IPS-18a (cell line): ENCODE measurements at regions not wholly inside any gene's neighbourhood (a gene's known extent, or its start where the extent isn't known, plus 50 kb on each side); places are given as distances from the start of the nearest gene placed in this dataset.
A peak's percentile ranks its signal among the peaks of the same experiment; 100 is the strongest.

Experiments used
- H3K27ac ChIP-seq: one replicate; pipeline ENCODE4 v1.5.1; 2013; ENCODE audit warnings: low read length
- H3K27me3 ChIP-seq: one replicate; pipeline ENCODE4 v1.6.1; 2013; ENCODE audit warnings: mild to moderate bottlenecking, low read length; ENCODE audit not compliant: control insufficient read depth, insufficient read depth
- H3K36me3 ChIP-seq: one replicate; pipeline ENCODE4 v1.6.1; 2013; ENCODE audit warnings: low read depth, low read length; ENCODE audit not compliant: control insufficient read depth
- H3K4me1 ChIP-seq: one replicate; pipeline ENCODE4 v1.6.1; 2013; ENCODE audit warnings: low read depth, low read length; ENCODE audit not compliant: control insufficient read depth
- H3K4me3 ChIP-seq: one replicate; pipeline ENCODE4 v1.5.1; 2013; ENCODE audit warnings: low read length
- H3K9ac ChIP-seq: one replicate; pipeline ENCODE4 v1.6.1; 2013; ENCODE audit warnings: mild to moderate bottlenecking, low read length, moderate library complexity
- H3K9me3 ChIP-seq: one replicate; pipeline ENCODE4 v1.6.1; 2013; ENCODE audit warnings: low read depth, low read length; ENCODE audit not compliant: control insufficient read depth

GRCh38 chrX:17206584-17206983, 168.4 kb upstream of the NHS start:
- no peaks in the 10 kb centered on the region for H3K27me3 ChIP-seq
- peaks cover 5% of the 10 kb centered on the region for H3K9me3 ChIP-seq
- H3K9ac ChIP-seq = peak overlapping the region; percentile 19
- no peaks in the 10 kb centered on the region for H3K36me3 ChIP-seq
- H3K27ac ChIP-seq = peak overlapping the region; percentile 62
- peak overlapping the region; percentile 18 for H3K4me3 ChIP-seq
- H3K4me1 ChIP-seq = peaks cover 37% of the 10 kb centered on the region

- Histone ChIP-seq H3K27me3 (no peaks in the 10 kb centered on the region), H3K9me3 (peaks cover 4% of the 10 kb centered on the region), H3K27ac (no peak overlapping the region), H3K4me1 (no peaks in the 10 kb centered on the region), H3K36me3 (no peaks in the 10 kb centered on the region), H3K4me3 (no peak overlapping the region), H3K9ac (no peak overlapping the region)
Observed at GRCh38 chrX:17214962-17215361, 160.0 kb upstream of the NHS start.

- peak overlapping the region; percentile 23 for H3K9ac ChIP-seq
- H3K36me3 ChIP-seq = no peaks in the 10 kb centered on the region
- peaks cover 25% of the 10 kb centered on the region for H3K4me1 ChIP-seq
- no peaks in the 10 kb centered on the region for H3K27me3 ChIP-seq
- H3K4me3 ChIP-seq = peak overlapping the region; percentile 30
- H3K9me3 ChIP-seq = peaks cover 13% of the 10 kb centered on the region
- peak overlapping the region; percentile 84 for H3K27ac ChIP-seq
Observed at GRCh38 chrX:17226736-17227135, 148.3 kb upstream of the NHS start.

- H3K27ac ChIP-seq = no peak overlapping the region
- H3K9me3 ChIP-seq = no peaks in the 10 kb centered on the region
- no peak overlapping the region for H3K4me3 ChIP-seq
- no peaks in the 10 kb centered on the region for H3K27me3 ChIP-seq
- no peaks in the 10 kb centered on the region for H3K4me1 ChIP-seq
- no peaks in the 10 kb centered on the region for H3K36me3 ChIP-seq
- no peak overlapping the region for H3K9ac ChIP-seq
Observed at GRCh38 chrX:17237146-17237545, 137.9 kb upstream of the NHS start.

GRCh38 chrX:17242470-17242869, 132.5 kb upstream of the NHS start:
- no peaks in the 10 kb centered on the region for H3K36me3 ChIP-seq
- no peak overlapping the region for H3K27ac ChIP-seq
- H3K4me3 ChIP-seq = no peak overlapping the region
- H3K27me3 ChIP-seq = no peaks in the 10 kb centered on the region
- no peak overlapping the region for H3K9ac ChIP-seq
- no peaks in the 10 kb centered on the region for H3K9me3 ChIP-seq
- H3K4me1 ChIP-seq = no peaks in the 10 kb centered on the region

GRCh38 chrX:17247144-17247543, 127.9 kb upstream of the NHS start:
- H3K27me3 ChIP-seq = no peaks in the 10 kb centered on the region
- no peaks in the 10 kb centered on the region for H3K4me1 ChIP-seq
- H3K36me3 ChIP-seq = no peaks in the 10 kb centered on the region
- no peak overlapping the region for H3K4me3 ChIP-seq
- H3K9me3 ChIP-seq = no peaks in the 10 kb centered on the region
- no peak overlapping the region for H3K27ac ChIP-seq
- no peak overlapping the region for H3K9ac ChIP-seq

- H3K27ac ChIP-seq = no peak overlapping the region
- peaks cover 3% of the 10 kb centered on the region for H3K9me3 ChIP-seq
- no peaks in the 10 kb centered on the region for H3K36me3 ChIP-seq
- no peak overlapping the region for H3K4me3 ChIP-seq
- H3K4me1 ChIP-seq = no peaks in the 10 kb centered on the region
- no peak overlapping the region for H3K9ac ChIP-seq
- H3K27me3 ChIP-seq = no peaks in the 10 kb centered on the region
Observed at GRCh38 chrX:17262123-17262522, 112.9 kb upstream of the NHS start.

- H3K36me3 ChIP-seq = no peaks in the 10 kb centered on the region
- no peak overlapping the region for H3K27ac ChIP-seq
- no peaks in the 10 kb centered on the region for H3K4me1 ChIP-seq
- H3K9ac ChIP-seq = no peak overlapping the region
- no peak overlapping the region for H3K4me3 ChIP-seq
- peaks cover 3% of the 10 kb centered on the region for H3K9me3 ChIP-seq
- no peaks in the 10 kb centered on the region for H3K27me3 ChIP-seq
Observed at GRCh38 chrX:17266136-17266535, 108.9 kb upstream of the NHS start.

GRCh38 chrX:17278961-17279360, 96.0 kb upstream of the NHS start:
- H3K27ac ChIP-seq = no peak overlapping the region
- no peaks in the 10 kb centered on the region for H3K36me3 ChIP-seq
- no peaks in the 10 kb centered on the region for H3K4me1 ChIP-seq
- no peaks in the 10 kb centered on the region for H3K9me3 ChIP-seq
- H3K4me3 ChIP-seq = no peak overlapping the region
- H3K27me3 ChIP-seq = no peaks in the 10 kb centered on the region
- no peak overlapping the region for H3K9ac ChIP-seq

- H3K27ac ChIP-seq = no peak overlapping the region
- H3K9ac ChIP-seq = no peak overlapping the region
- no peaks in the 10 kb centered on the region for H3K36me3 ChIP-seq
- no peaks in the 10 kb centered on the region for H3K9me3 ChIP-seq
- no peak overlapping the region for H3K4me3 ChIP-seq
- no peaks in the 10 kb centered on the region for H3K4me1 ChIP-seq
- no peaks in the 10 kb centered on the region for H3K27me3 ChIP-seq
Observed at GRCh38 chrX:17285983-17286382, 89.0 kb upstream of the NHS start.

GRCh38 chrX:17291171-17291900, 83.7 kb upstream of the NHS start:
- Histone ChIP-seq H3K36me3 (no peaks in the 10 kb centered on the region), H3K27me3 (no peaks in the 10 kb centered on the region), H3K9me3 (no peaks in the 10 kb centered on the region), H3K4me3 (no peak overlapping the region), H3K27ac (no peak overlapping the region), H3K4me1 (peaks cover 11% of the 10 kb centered on the region), H3K9ac (no peak overlapping the region)

- Histone ChIP-seq H3K27ac (no peak overlapping the region), H3K4me1 (peaks cover 11% of the 10 kb centered on the region), H3K27me3 (no peaks in the 10 kb centered on the region), H3K9me3 (no peaks in the 10 kb centered on the region), H3K9ac (no peak overlapping the region), H3K36me3 (no peaks in the 10 kb centered on the region), H3K4me3 (no peak overlapping the region)
Observed at GRCh38 chrX:17292111-17292527, 82.9 kb upstream of the NHS start.
